ENCODE measurements at regions not wholly inside any gene's neighbourhood (a gene's known extent, or its start where the extent isn't known, plus 50 kb on each side); places are given as distances from the start of the nearest gene placed in this dataset.

GRCh38 chr2:122627388-122627787, 871.9 kb downstream of the TSN start:
- TF ChIP-seq SIN3A (IDR thresholded peaks at IDR 0.05; ENCODE audit: borderline replicate concordance, insufficient read depth, low read length) (no peak), TAF1 (IDR thresholded peaks at IDR 0.05; ENCODE audit: borderline replicate concordance, insufficient read depth, low read length) (no peak), REST (IDR thresholded peaks at IDR 0.05; ENCODE audit: insufficient read depth in 1 of 2, low read depth in 2 of 2, low read length in 2 of 2) (no peak), POLR2AphosphoS5 (IDR thresholded peaks at IDR 0.05; ENCODE audit: low read depth, low read length) (no peak)

GRCh38 chr2:122634256-122634655, 878.8 kb downstream of the TSN start:
- no peak for TF ChIP-seq REST (IDR thresholded peaks at IDR 0.05; ENCODE audit: insufficient read depth in 1 of 2, low read depth in 2 of 2, low read length in 2 of 2)
- TF ChIP-seq TAF1 (IDR thresholded peaks at IDR 0.05; ENCODE audit: borderline replicate concordance, insufficient read depth, low read length): no peak
- TF ChIP-seq POLR2AphosphoS5 (IDR thresholded peaks at IDR 0.05; ENCODE audit: low read depth, low read length): no peak
- no peak for TF ChIP-seq FOXP2 (optimal IDR thresholded peaks at IDR 0.05; ENCODE audit: borderline replicate concordance, extremely low read depth, extremely low read length, insufficient read depth)
- no peak for TF ChIP-seq SIN3A (IDR thresholded peaks at IDR 0.05; ENCODE audit: borderline replicate concordance, insufficient read depth, low read length)

- TF ChIP-seq FOXP2 (optimal IDR thresholded peaks at IDR 0.05; ENCODE audit: borderline replicate concordance, extremely low read depth, extremely low read length, insufficient read depth) (no peak), TAF1 (IDR thresholded peaks at IDR 0.05; ENCODE audit: borderline replicate concordance, insufficient read depth, low read length) (no peak), POLR2AphosphoS5 (IDR thresholded peaks at IDR 0.05; ENCODE audit: low read depth, low read length) (no peak), REST (IDR thresholded peaks at IDR 0.05; ENCODE audit: insufficient read depth in 1 of 2, low read depth in 2 of 2, low read length in 2 of 2) (no peak), SIN3A (IDR thresholded peaks at IDR 0.05; ENCODE audit: borderline replicate concordance, insufficient read depth, low read length) (no peak)
Observed at GRCh38 chr2:122634920-122635319, 879.5 kb downstream of the TSN start.

GRCh38 chr2:122635686-122636085, 880.2 kb downstream of the TSN start:
- TF ChIP-seq REST (IDR thresholded peaks at IDR 0.05; ENCODE audit: insufficient read depth in 1 of 2, low read depth in 2 of 2, low read length in 2 of 2) (no peak), SIN3A (IDR thresholded peaks at IDR 0.05; ENCODE audit: borderline replicate concordance, insufficient read depth, low read length) (no peak), POLR2AphosphoS5 (IDR thresholded peaks at IDR 0.05; ENCODE audit: low read depth, low read length) (no peak), FOXP2 (optimal IDR thresholded peaks at IDR 0.05; ENCODE audit: borderline replicate concordance, extremely low read depth, extremely low read length, insufficient read depth) (no peak), TAF1 (IDR thresholded peaks at IDR 0.05; ENCODE audit: borderline replicate concordance, insufficient read depth, low read length) (no peak)

GRCh38 chr2:122636097-122636496, 880.6 kb downstream of the TSN start:
- TF ChIP-seq TAF1 (IDR thresholded peaks at IDR 0.05; ENCODE audit: borderline replicate concordance, insufficient read depth, low read length) (no peak), POLR2AphosphoS5 (IDR thresholded peaks at IDR 0.05; ENCODE audit: low read depth, low read length) (no peak), FOXP2 (optimal IDR thresholded peaks at IDR 0.05; ENCODE audit: borderline replicate concordance, extremely low read depth, extremely low read length, insufficient read depth) (no peak), SIN3A (IDR thresholded peaks at IDR 0.05; ENCODE audit: borderline replicate concordance, insufficient read depth, low read length) (no peak), REST (IDR thresholded peaks at IDR 0.05; ENCODE audit: insufficient read depth in 1 of 2, low read depth in 2 of 2, low read length in 2 of 2) (no peak)

Measured in PFSK-1 (cell line).